K562 (cell line): ENCODE measurements at regions not wholly inside any gene's neighbourhood (a gene's known extent, or its start where the extent isn't known, plus 50 kb on each side); places are given as distances from the start of the nearest gene placed in this dataset.

Experiments used
- ATAC-seq: fragments of 200-7000 bp; cut with Tn5 transposase; 3 replicates; pipeline ENCODE4 v1.9.1; 2020; ENCODE audit warnings: moderate library complexity
- BruUV-seq: library from RNA; stranded (reverse); fragments of 400-500 nt; replicated peaks from 2 replicates; lab custom pipeline; 2021; lab: Mats Ljungman, UMichigan
- CTCF ChIA-PET: fragments of 300-600 bp; formaldehyde crosslinking; extraction: SDS; loops from one replicate; lab custom pipeline; 2021; ENCODE audit warnings: low intra/inter-chr PET ratio; lab: Yijun Ruan, JAX
- POLR2A ChIA-PET: fragments of 300-600, 350-650 bp; sonication (Branson Sonifier 250); formaldehyde crosslinking; extraction: SDS; loops from one replicate; lab custom pipeline; 2021; ENCODE audit warnings: antibody characterized with exemption, inconsistent platforms; lab: Yijun Ruan, JAX
- DNase-seq, 4 experiments: peaks; one replicate each; pipeline versions ENCODE4 v3.0.0 to v3.0.0-alpha.2; 2011 to 2018; ENCODE audit warnings: low spot score in 3 of 4, mixed read lengths in 3 of 4; ENCODE audit errors: extremely low read depth in 1 of 4
- FAIRE-seq: peaks from 2 replicates; lab custom pipeline; 2011; peaks lifted over from hg19 to GRCh38; lab: Jason Lieb, UNC
- H2AFZ ChIP-seq: 2 replicates; pipeline ENCODE4 v1.6.0; 2011; ENCODE audit warnings: low read depth, low read length, control low read depth, inconsistent platforms
- H3K27ac ChIP-seq: fragments of 200-600 bp; 3 replicates; pipeline ENCODE4 v1.8.0; 2011; ENCODE audit warnings: low read depth, mild to moderate bottlenecking, control low read depth, inconsistent platforms, low read length, moderate library complexity, mixed read lengths; ENCODE audit errors: extremely low read depth
- H3K27me3 ChIP-seq, 2 experiments: fragments of 300-600 bp in 1 of 2; 2 replicates in 1 of 2; 3 replicates in 1 of 2; pipeline versions ENCODE4 v1.6.0 to v1.8.0; 2011; ENCODE audit warnings: inconsistent platforms in 2 of 2, low read length in 2 of 2, mild to moderate bottlenecking in 1 of 2, mixed read lengths in 1 of 2, moderate library complexity in 1 of 2; ENCODE audit not compliant: control insufficient read depth in 2 of 2, insufficient read depth in 2 of 2
- H3K36me3 ChIP-seq: fragments of 300-600 bp; 3 replicates; pipeline ENCODE4 v1.8.0; 2011; ENCODE audit warnings: mild to moderate bottlenecking, low read length, inconsistent platforms; ENCODE audit not compliant: control insufficient read depth, insufficient read depth
- H3K4me1 ChIP-seq, 2 experiments: fragments of 200-600 bp in 1 of 2; replicated peaks in 1 of 2; 2 replicates in 1 of 2; 3 replicates in 1 of 2; pipeline versions ENCODE4 v1.5.1 to v1.8.0; 2011; ENCODE audit warnings: inconsistent platforms in 2 of 2, low read length in 2 of 2, mild to moderate bottlenecking in 1 of 2, mixed read lengths in 1 of 2, moderate library complexity in 1 of 2; ENCODE audit not compliant: control insufficient read depth in 2 of 2, insufficient read depth in 2 of 2
- H3K4me2 ChIP-seq: 2 replicates; pipeline ENCODE4 v1.6.1; 2011; ENCODE audit warnings: low read length, control low read depth, inconsistent platforms, mixed read lengths; ENCODE audit not compliant: insufficient read depth
- H3K4me3 ChIP-seq: fragments of 200-600 bp; sonication (generic), shearing (Covaris generic); 2 replicates; pipeline ENCODE4 v1.5.1; 2016; ENCODE audit warnings: control low read depth, inconsistent platforms
- H3K79me2 ChIP-seq: fragments of 200-600 bp; 3 replicates; pipeline ENCODE4 v1.8.0; 2011; ENCODE audit warnings: low read length, inconsistent platforms; ENCODE audit not compliant: control insufficient read depth, insufficient read depth
- H3K9ac ChIP-seq, 2 experiments: 2 replicates each; pipeline versions ENCODE4 v1.6.0 to v1.6.1; 2011; ENCODE audit warnings: low read depth in 2 of 2, low read length in 2 of 2, control low read depth in 1 of 2, inconsistent platforms in 1 of 2, mild to moderate bottlenecking in 1 of 2, mixed read lengths in 1 of 2; ENCODE audit not compliant: insufficient read depth in 1 of 2
- H3K9me1 ChIP-seq: one replicate; pipeline ENCODE4 v1.6.0; 2011; ENCODE audit warnings: inconsistent platforms, mild to moderate bottlenecking, low read length, moderate library complexity; ENCODE audit not compliant: control insufficient read depth, insufficient read depth
- H3K9me3 ChIP-seq: replicated peaks from 2 replicates; pipeline ENCODE4 v1.5.1; 2011; ENCODE audit warnings: low read depth, low read length, inconsistent platforms; ENCODE audit not compliant: control insufficient read depth, insufficient read depth
- H4K20me1 ChIP-seq: replicated peaks from 2 replicates; pipeline ENCODE4 v1.6.1; 2011; ENCODE audit warnings: low read length, inconsistent platforms, mixed read lengths; ENCODE audit not compliant: control insufficient read depth, insufficient read depth
- ARID1B ChIP-seq: fragments of 450-650 bp; IDR thresholded peaks from 2 replicates; pipeline ENCODE4 v1.6.1; 2016; ENCODE audit warnings: antibody characterized with exemption, mild to moderate bottlenecking, inconsistent platforms
- ATF6 ChIP-seq: sonication (generic); formaldehyde crosslinking; IDR thresholded peaks from 2 replicates; pipeline ENCODE4 v1.4.0; 2020; ENCODE audit warnings: mild to moderate bottlenecking, missing genetic modification reagents
- CBX3 ChIP-seq, 2 experiments: IDR thresholded peaks; 1 replicate in 1 of 2; 2 replicates in 1 of 2; pipeline ENCODE4 v1.6.1; 2012; ENCODE audit warnings: inconsistent platforms in 2 of 2, low read length in 2 of 2, borderline replicate concordance in 1 of 2, control low read depth in 1 of 2
- CREB3 ChIP-seq: fragments of 450-650 bp; conservative IDR thresholded peaks from 2 replicates; pipeline ENCODE4 v1.6.1; 2016; ENCODE audit warnings: missing genetic modification characterization, low read depth, mild to moderate bottlenecking, missing compliant biosample characterization, moderate library complexity
- CTCF ChIP-seq, 3 experiments: IDR thresholded peaks in 2 of 3; conservative IDR thresholded peaks in 1 of 3; 2 replicates each; pipeline ENCODE4 v1.5.1; 2011 to 2012; ENCODE audit warnings: low read length in 3 of 3, mild to moderate bottlenecking in 3 of 3, control low read depth in 2 of 3, improper control_type of control experiment in 1 of 3, inconsistent platforms in 1 of 3, low read depth in 1 of 3, mixed read lengths in 1 of 3, moderate library complexity in 1 of 3; ENCODE audit not compliant: insufficient read depth in 2 of 3
- ETS2 ChIP-seq: IDR thresholded peaks from 2 replicates; pipeline ENCODE4 v1.6.1; 2016; ENCODE audit warnings: borderline replicate concordance, missing genetic modification characterization, mild to moderate bottlenecking, moderate library complexity, missing compliant biosample characterization; ENCODE audit not compliant: poor library complexity, severe bottlenecking
- GTF2E2 ChIP-seq: fragments of 200-800 bp; sonication (Bioruptor generic); IDR thresholded peaks from 2 replicates; pipeline ENCODE4 v1.6.1; 2016; ENCODE audit warnings: missing genetic modification characterization, missing compliant biosample characterization
- HDAC1 ChIP-seq, 2 experiments: fragments of 450-650 bp; IDR thresholded peaks; 2 replicates each; pipeline ENCODE4 v1.6.1; 2016 to 2017; ENCODE audit warnings: inconsistent platforms in 1 of 2, mild to moderate bottlenecking in 1 of 2, moderate library complexity in 1 of 2
- HDAC3 ChIP-seq: fragments of 450-650 bp; IDR thresholded peaks from 2 replicates; pipeline ENCODE4 v1.6.1; 2018; ENCODE audit warnings: borderline replicate concordance, mild to moderate bottlenecking, moderate library complexity; ENCODE audit not compliant: partially characterized antibody
- MCM7 ChIP-seq, 2 experiments: fragments of 450-650 bp; IDR thresholded peaks; 2 replicates each; pipeline ENCODE4 v1.6.1; 2016 to 2018
- NR3C1 ChIP-seq: sonication (generic); formaldehyde crosslinking; IDR thresholded peaks from 2 replicates; pipeline ENCODE4 v1.8.1; 2022; ENCODE audit warnings: missing genetic modification reagents
- NR4A1 ChIP-seq, 2 experiments: fragments of 250-450 bp in 1 of 2; fragments of 450-650 bp in 1 of 2; sonication (Bioruptor Pico) in 1 of 2; IDR thresholded peaks; 2 replicates each; pipeline versions ENCODE4 v1.4.0 to v1.6.1; 2016 to 2020; ENCODE audit warnings: mild to moderate bottlenecking in 2 of 2, missing compliant biosample characterization in 1 of 2, missing genetic modification characterization in 1 of 2, moderate library complexity in 1 of 2
- RBM25 ChIP-seq: fragments of 200-400 bp; formaldehyde crosslinking; IDR thresholded peaks from 2 replicates; pipeline ENCODE4 v1.6.1; 2018; ENCODE audit warnings: low read length, low read depth, moderate library complexity; ENCODE audit not compliant: severe bottlenecking
- SMC3 ChIP-seq: conservative IDR thresholded peaks from 2 replicates; pipeline ENCODE4 v1.6.1; 2011; ENCODE audit warnings: low read depth, low read length, improper control_type of control experiment; ENCODE audit not compliant: insufficient read depth
- SP2 ChIP-seq: IDR thresholded peaks from 2 replicates; pipeline ENCODE4 v1.6.1; 2011; ENCODE audit warnings: mild to moderate bottlenecking, low read depth, low read length, moderate library complexity; ENCODE audit not compliant: poor library complexity, severe bottlenecking; ENCODE audit errors: extremely low read depth
- STAT5B ChIP-seq: fragments of 250-450 bp; sonication (Bioruptor Pico); IDR thresholded peaks from 2 replicates; pipeline ENCODE4 v1.8.0; 2021; ENCODE audit warnings: mild to moderate bottlenecking, inconsistent platforms
- ZBTB1 ChIP-seq: sonication (generic); formaldehyde crosslinking; IDR thresholded peaks from 2 replicates; pipeline ENCODE4 v1.8.1; 2023; ENCODE audit warnings: missing genetic modification reagents, low read depth, mild to moderate bottlenecking, borderline replicate concordance
- ZNF133 ChIP-seq: fragments of 250-450 bp; sonication (Bioruptor Pico); IDR thresholded peaks from 2 replicates; pipeline ENCODE4 v1.4.0; 2020; ENCODE audit warnings: mild to moderate bottlenecking
- ZNF764 ChIP-seq: fragments of 250-450 bp; sonication (Bioruptor Pico); IDR thresholded peaks from 2 replicates; pipeline ENCODE4 v1.4.0; 2020; ENCODE audit warnings: low read depth, mild to moderate bottlenecking, moderate library complexity
- WGBS: fragments of 100-300 bp; shearing (Covaris generic); methylation state at CpG from one replicate; pipeline ENCODE4 v1.1.6; 2016; ENCODE audit warnings: low coverage, mixed read lengths; ENCODE audit not compliant: insufficient coverage; ENCODE audit errors: missing lambda C conversion rate; 5-methylcytosine and 5-hydroxymethylcytosine counted together
- in situ Hi-C: fragments of 300-500 bp; cut with MboI; formaldehyde crosslinking; loops from 4 replicates; pipeline ENCODE4 v1.15.0; 2018; ENCODE audit warnings: inconsistent platforms, mixed read lengths
- intact Hi-C: fragments of 100-400 bp; cut with micrococcal nuclease; formaldehyde crosslinking; loops from 2 replicates; pipeline ENCODE4 v1.14.2; 2022

GRCh38 chr1:162924179-162924578 is 63.2 kb upstream of the CCDC190 start:
- H3K27me3 ChIP-seq = peaks cover 0 to 12% of the 10 kb centered on the region in 2 experiments; a peak in 2 of 5 replicates
- H4K20me1 ChIP-seq = no peaks in the 10 kb centered on the region
- in situ Hi-C loops = no loop called here
- intact Hi-C loops = no loop called here
- no peaks in the 10 kb centered on the region for H3K79me2 ChIP-seq
- H3K9me1 ChIP-seq = no peaks in the 10 kb centered on the region
- no peak overlapping the region for H3K4me3 ChIP-seq
- ChIA-PET POLR2A (no interaction called here), CTCF (no interaction called here)
- TF ChIP-seq SMC3 (no peak), CTCF (IDR thresholded peaks at IDR 0.05 in 2 of 3, conservative IDR thresholded peaks at IDR 0.05 in 1 of 3; ENCODE audit: insufficient read depth in 2 of 3, low read depth in 1 of 3, low read length in 3 of 3) (no peak), STAT5B (CRISPR knock-in tag) (no peak), ZNF764 (CRISPR knock-in tag) (no peak), NR4A1 (CRISPR knock-in tag; IDR thresholded peaks at IDR 0.05) (no peak), NR4A1 (tag; IDR thresholded peaks at IDR 0.05) (no peak), CBX3 (IDR thresholded peaks at IDR 0.05; ENCODE audit: borderline replicate concordance in 1 of 2, low read length in 2 of 2) (no peak), ATF6 (CRISPR knock-in tag) (no peak), CREB3 (no peak), MCM7 (IDR thresholded peaks at IDR 0.05) (no peak), SP2 (no peak), HDAC1 (IDR thresholded peaks at IDR 0.05) (no peak), NR3C1 (CRISPR knock-in tag) (no peak), HDAC3 (no peak), ARID1B (no peak), RBM25 (no peak), ZNF133 (no peak), ETS2 (no peak), ZBTB1 (CRISPR knock-in tag) (no peak), GTF2E2 (no peak)
- no peaks in the 10 kb centered on the region for H3K36me3 ChIP-seq
- no peak for ATAC-seq
- no peak overlapping the region for H2AFZ ChIP-seq
- BruUV-seq = no TSS peak
- H3K4me2 ChIP-seq = no peak overlapping the region
- no peaks in the 10 kb centered on the region for H3K9me3 ChIP-seq
- no peak overlapping the region for H3K27ac ChIP-seq
- 0% methylated on average over 2 of the region's 2 CpGs for WGBS
- DNase-seq = no peak
- H3K9ac ChIP-seq = no peak overlapping the region
- FAIRE-seq = no peak
- no peaks in the 10 kb centered on the region for H3K4me1 ChIP-seq
